COLO829 (cell line): ENCODE measurements at regions not wholly inside any gene's neighbourhood (a gene's known extent, or its start where the extent isn't known, plus 50 kb on each side); places are given as distances from the start of the nearest gene placed in this dataset.
"Not testable (repeated sequence)": the region's sequence is repeated elsewhere in the genome, so short reads cannot be mapped to it uniquely, and the experiment has no call there.

Experiments used
- DNase-seq: peaks from one replicate; pipeline ENCODE4 v3.0.0; 2012; ENCODE audit warnings: low spot score

- DNase-seq: no peak
Observed at GRCh38 chr9:111744363-111744762, 50.4 kb downstream of the SHOC1 start.

GRCh38 chr9:111743275-111743674, 51.5 kb downstream of the SHOC1 start:
- DNase-seq: peak; percentile 29

- no peak for DNase-seq
Observed at GRCh38 chr9:111740739-111741138, 54.0 kb downstream of the SHOC1 start.

- DNase-seq: no peak
Observed at GRCh38 chr9:111736714-111737113, 58.0 kb downstream of the SHOC1 start.

- not testable (repeated sequence) for DNase-seq
Observed at GRCh38 chr9:111735344-111735743, 59.4 kb downstream of the SHOC1 start.

- DNase-seq: no peak
Observed at GRCh38 chr9:111731928-111732327, 62.8 kb downstream of the SHOC1 start.

GRCh38 chr9:111730937-111731567, 63.7 kb downstream of the SHOC1 start:
- no peak for DNase-seq

- no peak for DNase-seq
Observed at GRCh38 chr9:111728617-111729366, 65.9 kb downstream of the SHOC1 start.

- no peak for DNase-seq
Observed at GRCh38 chr9:111728143-111728542, 66.6 kb downstream of the SHOC1 start.

GRCh38 chr9:111726949-111727348, 65.5 kb downstream of the GNG10 start:
- DNase-seq: no peak

- no peak for DNase-seq
Observed at GRCh38 chr9:111720174-111720573, 58.8 kb downstream of the GNG10 start.
